ENCODE measurements at regions not wholly inside any gene's neighbourhood (a gene's known extent, or its start where the extent isn't known, plus 50 kb on each side); places are given as distances from the start of the nearest gene placed in this dataset.

- no peaks in the 10 kb centered on the region for H3K4me1 ChIP-seq
- DNase-seq (no peak), ATAC-seq (no peak)
- no peaks in the 10 kb centered on the region for H3K36me3 ChIP-seq
- no peak for TF ChIP-seq POLR2A (IDR thresholded peaks at IDR 0.05)
- no peak for TF ChIP-seq CTCF (IDR thresholded peaks at IDR 0.05)
- no peak overlapping the region for H3K27ac ChIP-seq
- no peaks in the 10 kb centered on the region for H3K27me3 ChIP-seq
- intact Hi-C loops (cut with DNase I), result no loop called here
- H3K9me3 ChIP-seq, result no peaks in the 10 kb centered on the region
- WGBS, 4 donors, result 76 to 88% (median 80%) methylated on average over 4 of the region's 4 CpGs
- no peak overlapping the region for H3K4me3 ChIP-seq
Observed at GRCh38 chr13:68190818-68191217, 960.7 kb upstream of the PCDH9 start.

GRCh38 chr13:68185444-68186141 is 955.5 kb upstream of the PCDH9 start:
- H3K4me1 ChIP-seq, result no peaks in the 10 kb centered on the region
- ATAC-seq, result no peak
- intact Hi-C loops (cut with DNase I), result no loop called here
- no peak overlapping the region for H3K27ac ChIP-seq
- no peaks in the 10 kb centered on the region for H3K36me3 ChIP-seq
- TF ChIP-seq POLR2A (IDR thresholded peaks at IDR 0.05), result no peak
- TF ChIP-seq CTCF (IDR thresholded peaks at IDR 0.05), result no peak
- DNase-seq, result no peak
- 33 to 55% (median 43%) methylated on average over 3 of the region's 3 CpGs for WGBS, 4 donors
- no peaks in the 10 kb centered on the region for H3K9me3 ChIP-seq
- H3K4me3 ChIP-seq, result no peak overlapping the region
- H3K27me3 ChIP-seq, result no peaks in the 10 kb centered on the region

- no peak for DNase-seq
- TF ChIP-seq CTCF (IDR thresholded peaks at IDR 0.05), result no peak
- TF ChIP-seq POLR2A (IDR thresholded peaks at IDR 0.05), result no peak
Observed at GRCh38 chr13:68176475-68176874, 946.3 kb upstream of the PCDH9 start.

GRCh38 chr13:68174893-68175292 is 944.8 kb upstream of the PCDH9 start:
- Histone ChIP-seq H3K27ac (no peak overlapping the region), H3K36me3 (no peaks in the 10 kb centered on the region), H3K9me3 (peaks cover 0 to 6% (median 0%) of the 10 kb centered on the region in 12 donors), H3K4me1 (no peaks in the 10 kb centered on the region), H3K4me3 (no peak overlapping the region), H3K27me3 (no peaks in the 10 kb centered on the region)
- TF ChIP-seq CTCF (IDR thresholded peaks at IDR 0.05) (no peak), POLR2A (IDR thresholded peaks at IDR 0.05) (no peak)
- 83 to 91% (median 86%) methylated on average over 2 of the region's 2 CpGs for WGBS, 4 donors
- DNase-seq (no peak), ATAC-seq (no peak)
- intact Hi-C loops (cut with DNase I), result no loop called here

More at GRCh38 chr13:68176475-68176874, 946.3 kb upstream of the PCDH9 start:
- WGBS, 4 donors, result 41 to 53% (median 46%) methylated on average over 2 of the region's 2 CpGs
- Histone ChIP-seq H3K9me3 (peaks cover 0 to 6% (median 0%) of the 10 kb centered on the region in 12 donors), H3K27me3 (no peaks in the 10 kb centered on the region), H3K36me3 (no peaks in the 10 kb centered on the region), H3K4me1 (no peaks in the 10 kb centered on the region), H3K4me3 (no peak overlapping the region), H3K27ac (no peak overlapping the region)
- intact Hi-C loops (cut with DNase I), result no loop called here
- no peak for ATAC-seq

Data from heart left ventricle (tissue), 16 donors.